SK-N-MC (cell line): ENCODE measurements at regions not wholly inside any gene's neighbourhood (a gene's known extent, or its start where the extent isn't known, plus 50 kb on each side); places are given as distances from the start of the nearest gene placed in this dataset.

Experiments used
- EZH2 ChIP-seq: fragments of 200-600 bp; sonication (generic); IDR thresholded peaks from one replicate; pipeline ENCODE4 v1.6.1; 2017; ENCODE audit warnings: antibody characterized with exemption
- POLR2AphosphoS5 ChIP-seq: IDR thresholded peaks from 2 replicates; pipeline ENCODE4 v1.6.1; 2012; ENCODE audit warnings: mild to moderate bottlenecking, low read depth, low read length, borderline replicate concordance

DNA sequence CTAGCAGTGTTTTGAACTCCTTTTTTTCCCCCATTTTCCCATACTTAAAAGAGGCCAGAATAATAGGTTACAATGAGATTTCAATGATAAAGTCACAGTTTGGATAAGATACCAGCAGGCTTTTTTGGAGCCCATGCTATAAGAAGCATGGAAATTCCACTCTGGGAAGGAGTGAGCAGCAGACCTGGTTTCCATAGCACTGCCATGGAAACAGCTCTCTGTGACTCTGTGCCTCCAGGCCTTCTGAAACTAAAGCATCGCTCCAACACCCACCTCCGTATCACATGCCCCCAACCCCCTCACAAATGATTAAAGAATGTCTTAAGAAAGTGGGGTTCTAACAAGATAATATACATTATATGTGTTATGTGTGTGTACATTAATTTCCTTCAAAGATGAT lies 165.0 kb downstream of the GRIN2B start:
- no peak for TF ChIP-seq POLR2AphosphoS5
- no peak for TF ChIP-seq EZH2
